CD4-positive, CD25-positive, alpha-beta regulatory T cell (primary cell): ENCODE measurements at regions not wholly inside any gene's neighbourhood (a gene's known extent, or its start where the extent isn't known, plus 50 kb on each side); places are given as distances from the start of the nearest gene placed in this dataset.
"Not testable (repeated sequence)": the region's sequence is repeated elsewhere in the genome, so short reads cannot be mapped to it uniquely, and the experiment has no call there.

Experiments used
- ATAC-seq, 2 donors: fragments of 150-1000 bp; cut with Tn5 transposase; one replicate each; pipeline ENCODE4 v1.10.0; 2021; ENCODE audit warnings: low read depth in 2 of 2, moderate number of reproducible peaks in 2 of 2, moderate library complexity in 1 of 2
- DNase-seq, 3 donors: peaks; one replicate each; pipeline versions ENCODE4 v3.0.0 to v3.0.0-alpha.2; 2012 to 2022; ENCODE audit warnings: mixed read lengths in 1 of 3
- H3K27ac ChIP-seq: one replicate; pipeline ENCODE4 v1.7.0; 2013; ENCODE audit warnings: mild to moderate bottlenecking, low read length; ENCODE audit not compliant: insufficient read depth, poor library complexity, severe bottlenecking
- H3K27me3 ChIP-seq: one replicate; pipeline ENCODE4 v1.7.0; 2013; ENCODE audit warnings: low read length; ENCODE audit not compliant: control insufficient read depth, insufficient read depth
- H3K36me3 ChIP-seq: one replicate; pipeline ENCODE4 v1.7.0; 2013; ENCODE audit warnings: mild to moderate bottlenecking, low read length, moderate library complexity; ENCODE audit not compliant: control insufficient read depth, insufficient read depth
- H3K4me1 ChIP-seq: 2 replicates; pipeline ENCODE4 v1.7.0; 2013; ENCODE audit warnings: mild to moderate bottlenecking, low read length; ENCODE audit not compliant: insufficient read depth, control insufficient read depth, poor library complexity, severe bottlenecking
- H3K4me3 ChIP-seq: one replicate; pipeline ENCODE4 v1.7.0; 2013; ENCODE audit warnings: low read depth, mild to moderate bottlenecking, low read length, moderate library complexity
- H3K9me3 ChIP-seq, 2 experiments: 1 replicate in 1 of 2; 2 replicates in 1 of 2; pipeline ENCODE4 v1.7.0; 2013; ENCODE audit warnings: low read length in 2 of 2, mild to moderate bottlenecking in 1 of 2, moderate library complexity in 1 of 2; ENCODE audit not compliant: control insufficient read depth in 2 of 2
- H3K27ac Mint-ChIP-seq, 3 donors: one replicate each; pipeline ENCODE4 v1.8.0; 2020 to 2022; ENCODE audit warnings: mild to moderate bottlenecking in 3 of 3, mixed read lengths in 3 of 3, moderate library complexity in 2 of 3
- H3K27me3 Mint-ChIP-seq: one replicate; pipeline ENCODE4 v1.8.0; 2022; ENCODE audit warnings: mild to moderate bottlenecking, mixed read lengths
- H3K36me3 Mint-ChIP-seq: one replicate; pipeline ENCODE4 v1.8.0; 2020; ENCODE audit warnings: mixed read lengths
- H3K4me1 Mint-ChIP-seq, 4 donors: one replicate each; pipeline ENCODE4 v1.8.0; 2020 to 2022; ENCODE audit warnings: mixed read lengths in 4 of 4, mild to moderate bottlenecking in 1 of 4
- H3K4me3 Mint-ChIP-seq, 4 donors: one replicate each; pipeline ENCODE4 v1.8.0; 2020 to 2022; ENCODE audit warnings: mild to moderate bottlenecking in 4 of 4, mixed read lengths in 4 of 4, moderate library complexity in 3 of 4
- H3K9me3 Mint-ChIP-seq, 7 donors: one replicate each; pipeline ENCODE4 v1.8.0; 2020 to 2022; ENCODE audit warnings: mixed read lengths in 7 of 7, mild to moderate bottlenecking in 3 of 7, moderate library complexity in 2 of 7

DNA sequence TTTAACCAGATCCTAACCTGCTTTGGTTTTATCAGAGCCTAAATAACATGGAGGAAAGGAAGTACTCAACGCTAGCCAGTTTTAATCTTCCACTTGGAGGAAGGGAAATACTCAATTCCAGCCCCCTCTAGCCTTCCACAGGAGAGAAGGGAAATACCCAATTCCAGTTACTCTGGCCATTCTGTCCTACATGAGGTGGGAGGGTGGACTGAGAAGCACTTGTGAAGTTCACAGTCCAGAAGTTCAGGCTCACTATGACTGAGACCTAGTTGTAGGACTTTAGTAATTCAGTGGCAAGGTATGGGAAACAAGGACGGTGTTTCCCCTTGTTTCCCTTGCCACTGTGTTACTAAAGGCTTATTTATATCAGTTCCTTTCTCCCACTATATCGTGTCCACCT lies 672.0 kb downstream of the RFPL4B start:
- H3K9me3 Mint-ChIP-seq: peaks cover 0 to 4% (median 3%) of the 10 kb centered on the region in 7 donors
- H3K4me1 Mint-ChIP-seq: peaks cover 0 to 4% (median 0%) of the 10 kb centered on the region in 4 donors
- Histone ChIP-seq H3K27me3 (no peaks in the 10 kb centered on the region), H3K9me3 (no peaks in the 10 kb centered on the region), H3K4me1 (no peaks in the 10 kb centered on the region), H3K36me3 (no peaks in the 10 kb centered on the region), H3K27ac (no peak overlapping the region), H3K4me3 (no peak overlapping the region)
- no peak overlapping the region for H3K27ac Mint-ChIP-seq
- no peak overlapping the region for H3K4me3 Mint-ChIP-seq
- H3K36me3 Mint-ChIP-seq: no peaks in the 10 kb centered on the region
- peaks cover 4% of the 10 kb centered on the region for H3K27me3 Mint-ChIP-seq
- DNase-seq: no peak
- ATAC-seq: no peak

DNA sequence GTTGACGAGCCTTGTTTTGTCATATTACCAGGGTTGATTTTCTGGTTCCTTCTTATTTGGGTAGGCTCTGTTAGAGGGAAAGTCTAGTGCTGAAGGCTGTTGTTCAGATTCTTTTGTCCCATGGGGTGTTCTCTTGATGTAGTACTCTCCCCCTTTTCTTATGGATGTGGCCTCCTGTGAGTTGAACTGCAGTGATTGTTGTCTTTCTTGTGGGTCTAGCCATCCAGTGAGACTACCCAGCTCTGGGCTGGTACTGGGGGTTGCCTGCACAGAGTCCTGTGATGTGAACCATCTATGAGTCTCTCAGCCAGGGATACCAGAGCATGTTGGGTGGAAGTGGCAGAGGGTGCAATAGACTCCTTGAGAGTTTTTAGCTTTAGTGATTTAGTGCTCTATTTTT lies 680.6 kb downstream of the RFPL4B start:
- DNase-seq: no peak
- Histone ChIP-seq H3K4me3 (no peak overlapping the region), H3K27me3 (no peaks in the 10 kb centered on the region), H3K27ac (no peak overlapping the region), H3K9me3 (no peaks in the 10 kb centered on the region), H3K4me1 (no peaks in the 10 kb centered on the region), H3K36me3 (no peaks in the 10 kb centered on the region)
- H3K27me3 Mint-ChIP-seq: no peaks in the 10 kb centered on the region
- peaks cover 0 to 8% (median 3%) of the 10 kb centered on the region in 7 donors for H3K9me3 Mint-ChIP-seq
- H3K4me1 Mint-ChIP-seq: no peaks in the 10 kb centered on the region
- no peak overlapping the region for H3K27ac Mint-ChIP-seq
- H3K4me3 Mint-ChIP-seq: no peak overlapping the region
- H3K36me3 Mint-ChIP-seq: no peaks in the 10 kb centered on the region
- ATAC-seq: no peak

- H3K4me1 ChIP-seq, H3K27ac Mint-ChIP-seq, H3K4me3 Mint-ChIP-seq, H3K4me1 Mint-ChIP-seq, H3K27me3 ChIP-seq, H3K9me3 ChIP-seq, H3K27me3 Mint-ChIP-seq, DNase-seq, H3K36me3 ChIP-seq, ATAC-seq, H3K9me3 Mint-ChIP-seq, H3K4me3 ChIP-seq, H3K36me3 Mint-ChIP-seq, H3K27ac ChIP-seq: not testable (repeated sequence)
These were observed 682.0 kb downstream of the RFPL4B start for GRCh38 chr6:113029161-113029560.

DNA sequence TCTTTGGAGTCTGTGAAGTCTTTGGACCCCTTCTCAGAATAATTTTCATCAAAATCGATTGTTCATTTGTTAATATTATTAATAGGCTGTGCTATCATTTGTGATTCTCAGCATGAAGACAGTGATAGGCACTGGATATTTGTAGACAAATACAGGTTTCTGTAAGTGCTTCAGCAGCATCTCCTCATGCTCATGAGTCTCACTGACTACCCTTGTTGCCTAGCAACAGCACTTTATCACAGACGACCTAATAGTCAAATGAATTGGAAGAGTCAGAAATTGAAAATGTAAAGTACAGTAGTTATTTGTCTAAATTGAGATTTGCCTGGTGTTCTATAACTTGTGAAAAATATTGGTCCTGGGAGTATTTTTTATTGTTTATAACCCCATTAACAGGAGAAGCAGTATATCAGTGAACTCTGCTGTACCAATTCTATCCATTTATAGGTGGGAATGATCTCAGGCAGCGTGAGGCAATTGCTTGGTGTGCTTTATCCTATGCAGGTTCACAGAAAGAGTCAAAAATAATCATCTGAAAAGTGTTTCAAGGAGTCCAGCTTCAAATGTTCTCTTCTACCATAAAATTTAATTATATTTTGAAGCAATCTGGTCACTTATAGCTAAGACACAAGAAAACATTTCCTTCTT lies 684.6 kb downstream of the RFPL4B start:
- ATAC-seq: no peak
- Mint-ChIP-seq H3K4me3 (no peak overlapping the region), H3K4me1 (no peaks in the 10 kb centered on the region), H3K9me3 (peaks cover 0 to 7% (median 4%) of the 10 kb centered on the region in 7 donors), H3K36me3 (no peaks in the 10 kb centered on the region), H3K27ac (no peak overlapping the region), H3K27me3 (no peaks in the 10 kb centered on the region)
- no peaks in the 10 kb centered on the region for H3K9me3 ChIP-seq
- H3K4me1 ChIP-seq: no peaks in the 10 kb centered on the region
- DNase-seq: no peak
- no peaks in the 10 kb centered on the region for H3K36me3 ChIP-seq
- no peak overlapping the region for H3K4me3 ChIP-seq
- H3K27me3 ChIP-seq: no peaks in the 10 kb centered on the region
- H3K27ac ChIP-seq: no peak overlapping the region

GRCh38 chr6:113039005-113039404 lies 691.9 kb downstream of the RFPL4B start:
- H3K4me1 Mint-ChIP-seq: no peaks in the 10 kb centered on the region
- ATAC-seq: no peak
- no peaks in the 10 kb centered on the region for H3K36me3 ChIP-seq
- H3K4me3 Mint-ChIP-seq: no peak overlapping the region
- H3K27ac Mint-ChIP-seq: no peak overlapping the region
- H3K4me3 ChIP-seq: no peak overlapping the region
- no peaks in the 10 kb centered on the region for H3K9me3 ChIP-seq
- H3K27me3 Mint-ChIP-seq: no peaks in the 10 kb centered on the region
- no peaks in the 10 kb centered on the region for H3K27me3 ChIP-seq
- no peak overlapping the region for H3K27ac ChIP-seq
- no peaks in the 10 kb centered on the region for H3K4me1 ChIP-seq
- no peaks in the 10 kb centered on the region for H3K36me3 Mint-ChIP-seq
- no peak for DNase-seq
- peaks cover 0 to 19% (median 4%) of the 10 kb centered on the region in 7 donors for H3K9me3 Mint-ChIP-seq

- Mint-ChIP-seq H3K4me3 (no peak overlapping the region), H3K9me3 (peaks cover 1 to 17% (median 5%) of the 10 kb centered on the region in 7 donors), H3K36me3 (no peaks in the 10 kb centered on the region), H3K4me1 (no peaks in the 10 kb centered on the region), H3K27me3 (no peaks in the 10 kb centered on the region), H3K27ac (peak overlapping the region in 1 of 3 donors; percentile 33)
- Histone ChIP-seq H3K27me3 (no peaks in the 10 kb centered on the region), H3K27ac (no peak overlapping the region), H3K36me3 (no peaks in the 10 kb centered on the region), H3K4me3 (no peak overlapping the region), H3K4me1 (no peaks in the 10 kb centered on the region), H3K9me3 (no peaks in the 10 kb centered on the region)
- DNase-seq (no peak), ATAC-seq (no peak)
These were observed 700.0 kb downstream of the RFPL4B start for GRCh38 chr6:113047148-113047547.

- no peak overlapping the region for H3K27ac ChIP-seq
- H3K27me3 ChIP-seq: no peaks in the 10 kb centered on the region
- H3K36me3 ChIP-seq: no peaks in the 10 kb centered on the region
- Mint-ChIP-seq H3K27ac (no peak overlapping the region), H3K27me3 (no peaks in the 10 kb centered on the region), H3K4me1 (no peaks in the 10 kb centered on the region), H3K36me3 (no peaks in the 10 kb centered on the region), H3K9me3 (peaks cover 0 to 16% (median 5%) of the 10 kb centered on the region in 7 donors), H3K4me3 (no peak overlapping the region)
- ATAC-seq: no peak
- no peaks in the 10 kb centered on the region for H3K4me1 ChIP-seq
- no peak for DNase-seq
- H3K9me3 ChIP-seq: no peaks in the 10 kb centered on the region
- H3K4me3 ChIP-seq: no peak overlapping the region
These were observed 700.8 kb downstream of the RFPL4B start for GRCh38 chr6:113047932-113048331.

- H3K27ac ChIP-seq: no peak overlapping the region
- ATAC-seq (no peak), DNase-seq (no peak)
- no peaks in the 10 kb centered on the region for H3K27me3 ChIP-seq
- H3K4me3 Mint-ChIP-seq: no peak overlapping the region
- no peaks in the 10 kb centered on the region for H3K27me3 Mint-ChIP-seq
- no peaks in the 10 kb centered on the region for H3K4me1 Mint-ChIP-seq
- H3K9me3 ChIP-seq: no peaks in the 10 kb centered on the region
- no peak overlapping the region for H3K4me3 ChIP-seq
- no peaks in the 10 kb centered on the region for H3K4me1 ChIP-seq
- no peaks in the 10 kb centered on the region for H3K36me3 Mint-ChIP-seq
- H3K9me3 Mint-ChIP-seq: peaks cover 0 to 16% (median 5%) of the 10 kb centered on the region in 7 donors
- H3K36me3 ChIP-seq: no peaks in the 10 kb centered on the region
- H3K27ac Mint-ChIP-seq: no peak overlapping the region
These were observed 701.6 kb downstream of the RFPL4B start for GRCh38 chr6:113048741-113049140.
